Stimulated activated naive CD8-positive, alpha-beta T cell treated with anti-CD3 and anti-CD28 coated beads, Interleukin-15, amount 100 ng/mL, for 72 hours (primary cell): ENCODE measurements at regions not wholly inside any gene's neighbourhood (a gene's known extent, or its start where the extent isn't known, plus 50 kb on each side); places are given as distances from the start of the nearest gene placed in this dataset.

ENCODE experiments used
- ATAC-seq: fragments of 150-1000 bp; cut with Tn5 transposase; 2 replicates; pipeline ENCODE4 v1.10.0; 2021; ENCODE audit warnings: mild to moderate bottlenecking, moderate library complexity
- DNase-seq, 2 donors: peaks; one replicate each; pipeline ENCODE4 v3.0.0; 2021 to 2022
- H3K27ac Mint-ChIP-seq, 2 donors: one replicate each; pipeline ENCODE4 v1.8.0; 2022; ENCODE audit warnings: mild to moderate bottlenecking in 2 of 2, mixed read lengths in 2 of 2, moderate library complexity in 2 of 2
- H3K27me3 Mint-ChIP-seq: one replicate; pipeline ENCODE4 v1.8.0; 2022; ENCODE audit warnings: mixed read lengths
- H3K4me1 Mint-ChIP-seq: one replicate; pipeline ENCODE4 v1.8.0; 2022; ENCODE audit warnings: mild to moderate bottlenecking, mixed read lengths
- H3K4me3 Mint-ChIP-seq, 2 donors: one replicate each; pipeline ENCODE4 v1.8.0; 2022; ENCODE audit warnings: mild to moderate bottlenecking in 2 of 2, mixed read lengths in 2 of 2, moderate library complexity in 1 of 2
- H3K9me3 Mint-ChIP-seq, 2 donors: one replicate each; pipeline ENCODE4 v1.8.0; 2022; ENCODE audit warnings: mixed read lengths in 2 of 2

GRCh38 chr5:103469288-103470040 is 93.1 kb downstream of the NUDT12 start:
- DNase-seq (no peak), ATAC-seq (no peak)
- Mint-ChIP-seq H3K9me3 (no peaks in the 10 kb centered on the region), H3K27me3 (peaks cover 3% of the 10 kb centered on the region), H3K4me1 (no peaks in the 10 kb centered on the region), H3K4me3 (no peak overlapping the region), H3K27ac (no peak overlapping the region)

- no peak for DNase-seq
- H3K27me3 Mint-ChIP-seq, result peaks cover 8% of the 10 kb centered on the region
- no peaks in the 10 kb centered on the region for H3K4me1 Mint-ChIP-seq
- no peaks in the 10 kb centered on the region for H3K9me3 Mint-ChIP-seq
- H3K27ac Mint-ChIP-seq, result no peak overlapping the region
- no peak for ATAC-seq
- no peak overlapping the region for H3K4me3 Mint-ChIP-seq
Measured at GRCh38 chr5:103467831-103468230, 94.8 kb downstream of the NUDT12 start.

GRCh38 chr5:103466495-103466894 is 96.1 kb downstream of the NUDT12 start:
- peaks cover 16% of the 10 kb centered on the region for H3K27me3 Mint-ChIP-seq
- no peak for DNase-seq

GRCh38 chr5:103465891-103466290 is 96.7 kb downstream of the NUDT12 start:
- Mint-ChIP-seq H3K9me3 (no peaks in the 10 kb centered on the region), H3K4me3 (no peak overlapping the region), H3K4me1 (no peaks in the 10 kb centered on the region), H3K27me3 (peaks cover 16% of the 10 kb centered on the region), H3K27ac (no peak overlapping the region)
- ATAC-seq (no peak), DNase-seq (no peak)

More at GRCh38 chr5:103466495-103466894, 96.1 kb downstream of the NUDT12 start:
- ATAC-seq, result no peak
- Mint-ChIP-seq H3K4me3 (no peak overlapping the region), H3K9me3 (no peaks in the 10 kb centered on the region), H3K27ac (no peak overlapping the region), H3K4me1 (no peaks in the 10 kb centered on the region)

GRCh38 chr5:103464835-103465484 is 97.6 kb downstream of the NUDT12 start:
- peaks cover 16% of the 10 kb centered on the region for H3K27me3 Mint-ChIP-seq
- ATAC-seq (no peak), DNase-seq (no peak)
- peak overlapping the region in 1 of 2 donors; percentile 26 for H3K27ac Mint-ChIP-seq
- H3K4me1 Mint-ChIP-seq, result no peaks in the 10 kb centered on the region
- H3K4me3 Mint-ChIP-seq, result no peak overlapping the region
- H3K9me3 Mint-ChIP-seq, result no peaks in the 10 kb centered on the region

GRCh38 chr5:103463261-103463660 is 99.3 kb downstream of the NUDT12 start:
- no peak for ATAC-seq

GRCh38 chr5:103461243-103461642 is 101.3 kb downstream of the NUDT12 start:
- H3K4me3 Mint-ChIP-seq, result no peak overlapping the region
- no peak overlapping the region for H3K27ac Mint-ChIP-seq
- no peaks in the 10 kb centered on the region for H3K4me1 Mint-ChIP-seq
- peaks cover 16% of the 10 kb centered on the region for H3K27me3 Mint-ChIP-seq
- ATAC-seq (no peak), DNase-seq (no peak)
- H3K9me3 Mint-ChIP-seq, result no peaks in the 10 kb centered on the region

More at GRCh38 chr5:103463261-103463660, 99.3 kb downstream of the NUDT12 start:
- H3K9me3 Mint-ChIP-seq, result no peaks in the 10 kb centered on the region
- no peak overlapping the region for H3K4me3 Mint-ChIP-seq
- H3K27me3 Mint-ChIP-seq, result peaks cover 16% of the 10 kb centered on the region
- no peak for DNase-seq
- H3K27ac Mint-ChIP-seq, result no peak overlapping the region
- no peaks in the 10 kb centered on the region for H3K4me1 Mint-ChIP-seq

- Mint-ChIP-seq H3K4me3 (no peak overlapping the region), H3K9me3 (no peaks in the 10 kb centered on the region), H3K4me1 (no peaks in the 10 kb centered on the region), H3K27me3 (peaks cover 8% of the 10 kb centered on the region), H3K27ac (no peak overlapping the region)
- ATAC-seq, result no peak
- no peak for DNase-seq
Measured at GRCh38 chr5:103458497-103459040, 104.0 kb downstream of the NUDT12 start.

- Mint-ChIP-seq H3K27ac (no peak overlapping the region), H3K9me3 (no peaks in the 10 kb centered on the region), H3K4me1 (no peaks in the 10 kb centered on the region), H3K27me3 (no peaks in the 10 kb centered on the region), H3K4me3 (no peak overlapping the region)
- DNase-seq, result no peak
- no peak for ATAC-seq
Measured at GRCh38 chr5:103456476-103456875, 106.1 kb downstream of the NUDT12 start.

GRCh38 chr5:103455796-103456195 is 106.8 kb downstream of the NUDT12 start:
- H3K27ac Mint-ChIP-seq, result no peak overlapping the region
- no peak for ATAC-seq
- H3K4me3 Mint-ChIP-seq, result no peak overlapping the region
- no peaks in the 10 kb centered on the region for H3K27me3 Mint-ChIP-seq
- H3K4me1 Mint-ChIP-seq, result no peaks in the 10 kb centered on the region
- no peak for DNase-seq
- no peaks in the 10 kb centered on the region for H3K9me3 Mint-ChIP-seq

GRCh38 chr5:103454770-103455169 is 107.8 kb downstream of the NUDT12 start:
- Mint-ChIP-seq H3K4me3 (no peak overlapping the region), H3K4me1 (no peaks in the 10 kb centered on the region), H3K27me3 (no peaks in the 10 kb centered on the region), H3K9me3 (no peaks in the 10 kb centered on the region), H3K27ac (no peak overlapping the region)
- DNase-seq (no peak), ATAC-seq (no peak)

GRCh38 chr5:103452666-103453065 is 109.9 kb downstream of the NUDT12 start:
- no peak overlapping the region for H3K4me3 Mint-ChIP-seq
- no peaks in the 10 kb centered on the region for H3K4me1 Mint-ChIP-seq
- H3K27me3 Mint-ChIP-seq, result no peaks in the 10 kb centered on the region
- no peaks in the 10 kb centered on the region for H3K9me3 Mint-ChIP-seq
- no peak overlapping the region for H3K27ac Mint-ChIP-seq
- no peak for DNase-seq
- no peak for ATAC-seq

GRCh38 chr5:103452089-103452488 is 110.5 kb downstream of the NUDT12 start:
- Mint-ChIP-seq H3K4me1 (no peaks in the 10 kb centered on the region), H3K9me3 (no peaks in the 10 kb centered on the region), H3K4me3 (no peak overlapping the region), H3K27ac (no peak overlapping the region), H3K27me3 (no peaks in the 10 kb centered on the region)
- DNase-seq (no peak), ATAC-seq (no peak)

- Mint-ChIP-seq H3K4me3 (no peak overlapping the region), H3K27me3 (no peaks in the 10 kb centered on the region), H3K9me3 (no peaks in the 10 kb centered on the region), H3K27ac (no peak overlapping the region), H3K4me1 (no peaks in the 10 kb centered on the region)
- ATAC-seq (no peak), DNase-seq (no peak)
Measured at GRCh38 chr5:103451261-103451660, 111.3 kb downstream of the NUDT12 start.

GRCh38 chr5:103450333-103451061 is 112.1 kb downstream of the NUDT12 start:
- no peak for DNase-seq
- no peaks in the 10 kb centered on the region for H3K27me3 Mint-ChIP-seq
- no peaks in the 10 kb centered on the region for H3K9me3 Mint-ChIP-seq
- no peak overlapping the region for H3K4me3 Mint-ChIP-seq
- no peak overlapping the region for H3K27ac Mint-ChIP-seq
- no peaks in the 10 kb centered on the region for H3K4me1 Mint-ChIP-seq
- ATAC-seq, result no peak

GRCh38 chr5:103446813-103447212 is 115.8 kb downstream of the NUDT12 start:
- ATAC-seq (no peak), DNase-seq (no peak)
- peaks cover 8% of the 10 kb centered on the region for H3K27me3 Mint-ChIP-seq
- no peak overlapping the region for H3K27ac Mint-ChIP-seq
- no peaks in the 10 kb centered on the region for H3K9me3 Mint-ChIP-seq
- no peak overlapping the region for H3K4me3 Mint-ChIP-seq
- H3K4me1 Mint-ChIP-seq, result no peaks in the 10 kb centered on the region
